Femur (tissue), 1 donor: ENCODE measurements at regions not wholly inside any gene's neighbourhood (a gene's known extent, or its start where the extent isn't known, plus 50 kb on each side); places are given as distances from the start of the nearest gene placed in this dataset.

Experiments used
- DNase-seq: peaks from one replicate; pipeline ENCODE4 v3.0.0-alpha.2; 2017

DNA sequence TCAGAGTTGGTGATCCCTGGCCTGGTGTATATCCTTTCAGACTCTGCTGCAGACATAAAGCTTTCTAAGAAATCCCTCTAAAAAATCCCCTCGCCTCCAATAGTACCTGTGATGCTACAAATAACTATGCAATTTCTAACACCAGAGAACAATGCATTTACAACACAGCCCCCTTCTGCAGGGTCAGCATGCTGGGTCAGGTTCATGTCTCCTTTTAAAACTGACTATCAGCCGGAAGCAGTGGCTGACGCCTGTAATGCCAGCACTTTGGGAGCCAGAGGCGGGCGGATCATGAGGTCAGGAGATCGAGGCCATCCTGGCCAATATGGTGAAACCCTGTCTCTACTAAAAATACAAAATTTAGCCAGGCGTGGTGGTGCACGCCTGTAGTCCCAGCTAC, 77.0 kb upstream of the SPATA12 start:
- DNase-seq, result no peak

DNA sequence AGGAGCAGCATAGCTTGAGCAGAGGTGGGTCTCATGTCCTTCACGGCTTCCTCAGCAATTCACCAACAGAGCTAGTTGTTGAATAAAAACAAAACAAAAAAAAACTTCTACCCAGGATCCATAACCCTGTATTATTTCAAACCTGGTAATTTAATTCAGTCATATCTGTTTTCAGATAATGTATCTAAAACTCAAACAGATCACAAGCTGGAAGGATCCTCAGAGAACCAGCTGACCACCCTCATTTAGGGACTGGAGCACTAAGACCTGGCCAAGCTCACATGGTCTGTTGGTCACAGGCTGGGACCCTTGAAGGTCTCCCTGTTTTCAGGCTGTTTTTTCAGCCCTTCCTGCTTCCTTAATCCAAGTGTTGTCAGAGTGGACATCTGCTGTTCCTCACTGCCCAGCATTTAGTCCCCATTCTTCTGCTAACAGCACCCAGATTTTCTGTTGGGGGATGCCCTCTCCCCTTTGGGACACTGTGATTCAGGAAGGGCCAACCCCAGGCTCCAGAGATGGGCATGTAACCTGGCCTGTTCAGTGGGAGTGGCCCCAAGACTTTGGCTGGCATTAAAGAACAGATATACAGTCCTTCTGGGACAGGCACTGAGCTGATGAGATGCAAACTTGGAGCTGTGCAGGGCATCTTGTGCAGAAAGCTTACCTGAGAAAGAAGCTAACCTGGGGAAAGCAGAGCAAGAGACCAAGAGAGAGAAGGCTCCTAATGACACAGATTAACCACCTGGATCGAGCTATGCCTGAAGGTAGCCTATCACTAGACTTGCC, 78.8 kb upstream of the SPATA12 start:
- DNase-seq, result no peak

DNA sequence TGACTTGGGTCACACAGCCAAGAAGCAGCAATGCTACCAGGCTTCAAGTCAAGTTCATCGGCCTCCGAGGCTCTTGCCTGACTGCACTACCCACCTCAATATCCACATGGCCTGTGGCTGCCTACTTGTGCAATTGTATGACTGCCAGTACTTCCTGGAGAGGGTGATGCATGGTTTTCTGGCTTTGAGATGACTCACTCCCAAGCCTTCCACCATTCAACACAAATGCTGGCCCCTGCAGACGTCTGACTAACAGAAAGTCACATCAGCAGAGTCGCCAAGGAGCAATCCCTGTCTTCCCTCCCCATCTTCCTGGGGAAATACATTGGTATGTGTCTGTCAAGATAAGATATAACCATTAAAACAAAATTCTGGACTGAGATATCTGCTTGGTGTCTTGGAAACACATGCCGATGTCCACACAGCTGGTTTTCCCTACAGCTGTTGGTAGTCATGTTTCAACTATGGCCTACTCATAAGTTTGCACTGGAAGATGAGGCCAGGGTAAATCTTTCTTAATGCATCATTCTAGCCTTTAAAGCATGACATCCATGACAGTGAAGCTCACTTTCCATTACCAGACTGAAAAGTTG, 79.6 kb upstream of the SPATA12 start:
- peak; percentile 48 for DNase-seq

DNA sequence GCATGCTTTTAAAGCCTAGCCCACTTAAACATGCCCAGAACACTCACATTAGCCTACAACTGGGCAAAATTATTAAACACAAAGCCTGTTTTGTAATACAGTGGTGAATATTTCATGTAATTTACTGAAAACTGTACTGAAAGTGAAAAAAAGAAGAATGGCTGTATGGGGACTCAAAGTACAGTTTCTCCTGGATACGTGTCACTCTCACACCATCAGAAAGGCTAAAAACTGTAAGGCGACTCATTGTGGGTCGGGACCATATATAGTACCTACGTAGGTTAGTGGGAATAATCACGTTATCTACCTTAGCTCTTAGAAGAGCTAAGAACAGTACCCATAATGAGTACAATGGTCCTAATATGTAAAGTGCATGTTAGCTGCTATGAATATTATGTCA, 80.2 kb upstream of the SPATA12 start:
- DNase-seq, result no peak

DNA sequence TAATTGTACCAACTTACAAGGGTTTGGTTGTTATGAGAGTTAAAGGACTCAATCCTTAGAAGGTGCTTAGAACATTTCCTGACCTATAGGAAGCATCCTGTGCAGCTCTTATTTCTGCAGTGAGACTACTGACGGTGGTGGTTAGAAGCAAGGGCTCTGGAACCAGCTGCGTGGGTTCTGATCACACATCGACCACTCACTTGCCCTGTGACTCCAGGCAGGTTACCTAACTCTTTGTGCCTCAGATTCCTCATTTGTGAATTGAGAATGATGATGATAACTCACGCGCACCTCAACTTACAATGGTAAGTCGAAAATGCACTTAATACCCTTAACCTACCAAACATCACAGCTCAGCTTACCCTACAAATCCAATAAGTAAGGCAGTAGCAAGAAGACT, 80.7 kb upstream of the SPATA12 start:
- DNase-seq, result no peak

DNA sequence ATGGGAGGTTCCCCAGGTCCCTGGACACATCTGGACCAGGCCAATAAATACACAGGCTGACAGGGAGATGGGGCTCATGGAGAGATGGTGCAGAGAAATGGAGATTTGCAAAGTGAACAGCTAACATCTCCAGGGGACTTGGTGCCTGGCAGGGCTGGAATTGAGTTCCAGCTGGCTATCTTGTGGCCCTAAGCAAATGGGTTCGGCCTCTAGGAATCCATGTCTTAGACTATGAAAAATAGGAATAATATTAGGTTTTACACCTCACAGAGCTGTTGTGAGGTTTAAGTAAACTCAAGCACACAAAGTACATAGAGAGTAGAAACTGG, 82.9 kb upstream of the SPATA12 start:
- DNase-seq, result no peak

DNA sequence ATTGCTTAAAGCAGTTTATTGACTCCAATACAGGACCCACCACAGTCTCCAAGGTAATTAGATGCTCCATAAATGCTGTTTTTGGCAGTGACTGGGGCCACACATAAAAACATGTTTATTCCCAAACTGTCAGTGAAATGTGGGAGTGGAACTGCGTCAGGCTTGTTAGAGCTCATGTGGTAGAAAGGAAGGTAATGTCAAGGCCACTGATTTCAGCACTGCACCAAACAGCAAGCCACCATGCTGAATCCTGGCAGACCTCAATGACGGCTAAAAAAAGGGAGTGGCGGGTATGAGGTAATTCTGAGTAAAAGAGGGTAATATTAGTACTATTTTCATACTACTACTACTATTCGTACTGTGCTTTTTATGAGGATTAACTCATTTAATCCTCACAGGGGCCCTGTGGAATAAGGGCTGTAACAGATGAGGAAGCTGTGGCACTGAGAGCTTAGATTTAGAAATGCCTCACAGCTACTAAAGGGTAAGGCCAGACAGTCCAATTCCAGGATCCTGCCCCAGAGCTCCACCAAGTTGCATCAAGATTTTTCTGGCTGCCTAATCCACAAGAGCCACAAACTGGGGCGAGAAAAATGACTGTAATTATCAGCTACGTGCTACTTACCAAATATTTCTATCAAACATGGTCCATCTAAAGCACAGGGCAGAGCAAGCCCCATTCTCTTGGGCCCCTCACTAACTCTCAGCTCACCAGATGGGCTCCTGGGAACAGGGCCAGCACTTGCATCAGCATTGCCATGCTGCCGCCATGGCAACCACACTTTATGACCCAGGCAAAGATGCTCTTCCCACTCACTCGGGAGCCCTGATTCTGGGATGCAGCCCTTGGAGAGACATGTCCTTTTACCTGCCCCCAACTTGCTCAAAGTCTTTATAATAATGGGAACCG, 83.6 kb upstream of the SPATA12 start:
- DNase-seq, result peak; percentile 69

DNA sequence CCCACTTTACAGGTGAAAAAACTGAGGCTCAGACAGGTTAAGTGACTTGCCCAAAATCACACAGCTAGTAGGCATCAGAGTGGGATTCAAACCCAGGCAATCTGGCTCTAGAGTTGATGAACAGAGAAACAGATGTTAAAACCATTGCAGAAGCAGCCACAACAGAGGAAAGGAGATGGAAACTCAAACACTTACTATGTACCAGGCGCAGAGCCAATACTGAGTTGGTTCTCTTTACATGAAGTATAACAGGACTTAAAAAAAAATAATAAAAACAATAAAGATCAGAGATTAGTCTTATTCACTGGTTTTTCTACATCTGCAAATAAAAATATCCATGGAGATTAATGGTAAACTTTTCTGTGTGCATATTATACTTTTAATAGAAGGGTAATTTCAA, 84.9 kb upstream of the SPATA12 start:
- DNase-seq, result no peak

DNA sequence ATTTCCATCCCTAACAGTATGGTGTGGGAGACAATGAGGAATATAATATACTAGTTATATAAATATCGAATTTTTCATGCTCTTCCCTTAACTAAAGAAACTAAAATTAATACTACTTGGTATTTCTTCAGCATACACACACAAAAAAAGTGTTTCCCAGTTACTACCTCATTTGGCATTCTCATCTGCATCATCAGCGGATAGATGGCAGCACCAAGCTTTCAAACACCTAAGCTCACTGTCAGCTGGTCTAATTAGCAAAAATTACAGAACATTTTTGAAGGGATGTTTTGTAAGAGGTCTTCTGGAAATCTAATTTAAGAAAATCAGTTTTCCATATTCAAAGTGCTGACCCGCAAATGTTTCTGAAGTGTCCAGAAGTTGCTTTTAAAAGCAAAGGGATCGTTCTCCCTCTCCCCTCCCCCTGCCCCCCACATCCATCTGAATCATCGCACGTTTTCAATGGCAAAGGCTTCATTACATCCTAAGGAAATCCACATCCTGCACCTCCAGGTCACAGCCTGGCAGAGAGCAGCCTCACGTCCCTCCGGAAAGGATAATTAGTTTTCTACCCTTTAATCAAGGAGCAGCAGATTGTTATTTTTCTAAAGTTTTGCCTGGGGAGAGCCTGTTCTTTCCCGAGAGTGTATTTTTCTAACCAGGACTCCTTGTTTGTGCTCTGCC, 86.1 kb upstream of the SPATA12 start:
- no peak for DNase-seq

DNA sequence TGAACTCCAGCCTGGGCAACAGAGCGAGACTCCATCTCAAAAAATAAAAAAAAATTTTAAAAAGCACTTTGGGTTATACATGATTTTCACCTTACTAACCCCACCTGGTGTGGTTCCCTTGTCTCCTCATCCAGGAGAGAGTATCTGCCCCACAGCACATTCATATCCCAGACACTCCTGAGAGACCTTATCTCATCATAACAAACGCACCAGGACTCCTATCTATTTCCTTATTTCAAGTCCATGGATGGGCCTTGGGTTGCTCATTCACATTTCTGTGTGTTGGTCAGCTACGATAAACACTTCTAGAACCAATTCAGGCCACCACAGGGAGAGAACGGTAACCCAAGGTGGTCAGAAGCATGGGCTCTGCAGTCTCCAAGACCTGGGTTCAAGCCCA, 88.6 kb upstream of the SPATA12 start:
- DNase-seq, result no peak

DNA sequence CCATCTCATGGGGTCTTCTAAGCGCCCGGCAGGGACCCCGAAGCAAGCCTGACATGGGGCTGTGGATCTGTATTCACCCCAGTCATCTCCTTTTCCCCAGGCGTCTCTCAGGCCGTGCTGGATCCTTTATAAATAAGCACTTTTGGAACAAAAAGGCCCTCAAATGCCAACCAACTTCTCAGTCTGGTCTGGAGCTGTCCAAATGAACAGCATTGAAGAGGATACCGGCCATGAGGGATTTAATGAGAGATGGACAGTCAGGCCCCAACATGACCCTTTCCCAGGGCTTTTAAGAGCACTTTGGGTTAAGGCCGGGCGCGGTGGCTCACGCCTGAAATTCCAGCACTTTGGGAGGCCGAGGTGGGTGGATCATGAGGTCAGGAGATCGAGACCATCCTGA, 89.2 kb upstream of the SPATA12 start:
- DNase-seq, result no peak

DNA sequence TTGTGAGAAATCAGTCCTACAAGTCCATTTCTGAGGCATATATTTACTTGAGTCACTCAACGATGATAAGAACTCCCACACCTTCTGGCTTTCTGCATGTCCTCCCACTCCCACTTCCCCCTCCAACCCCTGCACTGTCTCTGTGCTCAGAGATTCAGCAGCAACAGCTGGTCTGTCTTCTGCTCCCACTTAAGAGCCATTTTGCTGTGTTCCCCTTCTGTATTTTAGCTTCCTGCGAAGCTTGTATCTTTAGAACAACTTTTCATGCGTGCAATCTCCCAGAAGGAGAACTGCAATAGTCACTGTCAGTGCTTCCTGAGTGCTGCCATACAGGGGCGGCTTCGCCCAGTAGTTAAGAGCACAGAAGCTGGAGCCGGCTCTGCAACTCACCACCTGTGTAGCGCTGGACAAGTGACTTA, 90.0 kb upstream of the SPATA12 start:
- no peak for DNase-seq

DNA sequence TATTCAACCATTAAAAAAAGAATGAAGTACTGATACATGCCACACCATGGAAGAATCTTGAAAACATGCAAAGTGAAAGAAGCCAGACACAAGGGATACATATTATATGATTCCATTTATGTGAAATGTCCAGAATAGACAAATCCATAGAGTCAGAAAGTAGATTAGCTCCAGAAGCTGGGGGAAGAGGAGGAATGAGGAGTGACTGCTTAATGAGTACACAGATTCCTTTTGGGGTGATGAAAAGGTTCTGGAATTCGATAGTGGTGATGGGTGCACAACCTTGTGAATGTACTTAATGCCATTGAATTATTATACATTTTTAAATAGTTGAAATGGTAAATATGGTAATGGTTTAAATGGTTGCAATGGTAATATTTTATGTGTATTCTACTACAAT, 90.6 kb upstream of the SPATA12 start:
- no peak for DNase-seq

DNA sequence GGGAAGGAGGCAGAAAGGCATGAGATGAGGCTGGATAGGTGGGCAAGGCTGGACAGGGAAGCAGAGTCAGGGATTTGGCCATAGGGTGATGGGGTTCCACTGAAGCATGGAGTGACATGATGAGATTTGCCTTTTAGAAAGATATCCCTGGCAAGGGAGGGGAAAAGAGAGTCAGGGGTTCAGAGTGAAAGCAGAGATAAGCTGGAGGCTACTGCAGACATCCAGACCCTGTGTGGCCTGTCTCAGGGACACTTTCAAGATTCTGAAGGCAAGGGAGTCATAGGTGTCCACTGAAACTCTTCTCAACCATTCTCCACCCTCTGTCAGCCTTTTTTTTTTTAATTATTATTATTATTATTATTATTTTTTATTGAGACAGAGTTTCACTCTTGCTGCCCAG, 94.0 kb upstream of the SPATA12 start:
- no peak for DNase-seq

DNA sequence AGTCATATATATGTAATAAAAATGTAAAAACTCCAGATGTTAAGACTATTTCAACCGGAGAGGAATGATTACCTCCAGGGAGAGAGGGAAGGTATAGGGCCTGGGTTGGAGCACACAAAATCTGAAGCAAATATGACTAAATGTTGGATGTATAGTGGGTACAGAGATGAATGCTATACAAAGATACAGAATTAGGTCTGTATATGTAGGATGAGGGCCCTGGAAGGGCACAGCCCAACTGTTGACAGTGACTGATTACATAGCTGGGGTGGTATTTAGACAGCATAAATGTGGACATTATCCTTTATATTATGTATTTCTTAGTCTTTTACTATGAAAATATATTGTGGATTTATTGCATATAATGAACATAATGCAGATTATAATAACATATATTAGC, 94.4 kb upstream of the SPATA12 start:
- DNase-seq, result no peak

DNA sequence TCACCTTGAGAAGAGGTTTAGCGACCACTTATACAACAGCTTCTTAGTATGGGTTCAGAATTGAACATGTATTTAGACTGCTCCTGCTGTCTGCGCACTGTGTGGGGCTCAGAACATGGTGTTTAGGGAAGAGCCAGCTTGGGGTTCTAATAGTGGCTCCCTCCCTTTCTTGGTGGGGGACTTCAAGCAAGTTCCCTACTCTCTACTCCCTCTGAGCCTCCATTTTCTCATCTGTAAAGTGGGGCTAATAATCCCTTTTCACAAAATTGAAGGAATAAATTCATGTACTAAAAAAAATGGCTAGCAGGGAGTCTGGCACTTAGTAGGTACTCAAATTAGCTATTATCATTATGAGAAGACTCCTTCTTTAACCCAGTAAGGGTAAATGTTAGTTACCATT, 97.5 kb upstream of the SPATA12 start:
- no peak for DNase-seq

DNA sequence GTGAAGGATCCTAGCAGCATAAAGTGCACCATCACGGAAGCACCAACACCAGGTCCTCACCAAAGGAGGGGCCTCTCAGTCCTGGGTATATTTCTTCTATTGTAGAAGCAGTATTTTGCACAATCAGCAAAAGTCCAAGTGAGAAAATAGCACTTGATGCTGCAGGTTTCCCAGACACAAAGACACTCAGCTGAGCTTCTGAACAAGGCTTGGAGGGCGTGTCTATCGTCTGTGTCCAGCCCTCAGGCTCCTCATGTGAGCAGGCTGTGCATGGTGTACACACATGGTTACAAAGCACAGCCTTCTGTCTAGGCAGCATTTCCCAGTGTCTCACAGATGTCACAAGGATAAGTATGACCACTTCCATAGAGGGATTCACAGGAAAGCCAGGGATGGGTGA, 98.3 kb upstream of the SPATA12 start:
- no peak for DNase-seq

DNA sequence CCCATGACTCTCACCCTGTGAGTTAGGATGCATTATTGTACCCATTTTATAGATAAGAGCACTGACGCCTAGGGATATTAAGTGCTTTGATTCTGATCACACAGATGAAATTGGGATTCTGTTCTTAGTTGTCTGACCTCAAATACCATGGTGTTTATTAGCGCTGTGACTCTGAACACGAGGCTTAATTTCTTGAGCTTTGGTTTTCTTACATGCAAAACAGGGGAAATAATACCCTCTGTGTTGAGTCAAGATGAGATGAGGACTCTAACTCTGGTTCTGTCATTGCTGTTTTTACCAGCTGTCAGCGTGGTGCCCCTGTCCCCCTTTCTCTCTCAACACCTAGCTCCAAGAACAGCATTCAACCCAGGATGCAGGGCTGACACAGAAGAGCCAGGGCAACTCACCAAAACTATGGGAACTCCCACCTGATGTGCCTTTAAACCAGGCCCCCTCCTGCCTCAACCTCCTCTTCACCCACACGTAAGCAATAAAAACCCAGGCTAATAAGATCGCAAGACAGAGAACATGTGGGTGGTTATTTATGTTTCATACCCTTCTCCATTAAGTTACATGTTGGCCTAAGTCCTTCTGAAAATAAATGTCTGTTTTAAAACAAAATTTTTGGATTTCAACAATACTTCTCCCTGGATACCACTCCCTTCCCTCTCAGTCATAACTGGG, 100.1 kb upstream of the SPATA12 start:
- no peak for DNase-seq

DNA sequence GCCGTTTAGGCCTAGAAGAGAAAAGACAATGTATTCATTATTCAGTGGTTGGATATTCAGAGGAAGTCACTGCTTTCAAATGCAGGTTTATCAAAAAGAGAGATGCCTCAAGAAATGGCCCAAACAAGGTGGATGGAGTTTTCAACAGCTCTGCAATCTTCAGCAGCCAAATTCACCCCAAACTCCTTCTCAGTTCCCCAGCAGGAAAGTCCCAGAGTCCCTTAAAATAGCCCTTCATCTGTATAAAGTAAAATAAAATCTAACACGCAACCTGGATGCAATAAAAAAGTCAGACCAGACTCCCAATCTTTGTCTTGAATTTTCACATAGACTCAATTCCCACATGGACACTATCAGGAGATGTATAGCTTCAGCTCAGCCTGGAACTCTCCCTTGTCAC, 101.6 kb upstream of the SPATA12 start:
- DNase-seq, result no peak

DNA sequence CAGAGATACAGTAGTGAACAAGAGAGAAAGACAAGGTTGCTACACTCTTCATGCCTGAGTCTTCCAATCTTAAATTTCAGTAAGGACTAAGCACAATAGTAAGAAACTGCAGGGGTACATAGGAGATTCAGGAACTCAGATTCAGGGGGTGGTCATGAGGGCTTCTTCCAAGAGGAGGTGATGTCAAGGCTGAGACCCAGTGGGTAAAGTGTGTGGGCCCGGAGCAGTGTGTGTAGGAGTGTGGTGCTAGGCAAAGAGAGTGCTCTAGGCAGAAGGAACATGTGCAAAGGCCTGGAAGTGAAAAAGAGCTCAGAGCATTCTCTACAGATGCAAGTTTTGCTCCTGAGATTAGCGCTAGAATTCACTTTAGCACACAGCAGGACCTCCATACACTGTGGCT, 102.9 kb upstream of the SPATA12 start:
- no peak for DNase-seq

DNA sequence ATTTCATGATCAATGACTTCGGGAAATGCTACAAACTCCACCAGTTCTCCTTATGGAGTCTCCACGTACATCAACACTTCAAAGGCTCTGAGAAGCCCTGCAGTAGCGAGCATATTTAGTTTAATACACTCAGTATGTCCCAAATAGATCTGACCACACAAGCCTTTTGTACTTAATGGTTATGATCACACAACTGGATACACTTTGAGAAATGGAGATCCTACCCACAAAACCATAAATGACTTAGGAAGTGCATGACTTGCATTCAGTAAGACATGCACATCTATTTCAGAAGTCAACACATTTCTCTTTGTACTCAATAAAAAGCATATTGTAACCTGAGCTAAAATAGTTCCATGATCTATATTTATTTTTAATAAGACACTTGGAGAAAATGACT, 103.6 kb upstream of the SPATA12 start:
- DNase-seq, result no peak

DNA sequence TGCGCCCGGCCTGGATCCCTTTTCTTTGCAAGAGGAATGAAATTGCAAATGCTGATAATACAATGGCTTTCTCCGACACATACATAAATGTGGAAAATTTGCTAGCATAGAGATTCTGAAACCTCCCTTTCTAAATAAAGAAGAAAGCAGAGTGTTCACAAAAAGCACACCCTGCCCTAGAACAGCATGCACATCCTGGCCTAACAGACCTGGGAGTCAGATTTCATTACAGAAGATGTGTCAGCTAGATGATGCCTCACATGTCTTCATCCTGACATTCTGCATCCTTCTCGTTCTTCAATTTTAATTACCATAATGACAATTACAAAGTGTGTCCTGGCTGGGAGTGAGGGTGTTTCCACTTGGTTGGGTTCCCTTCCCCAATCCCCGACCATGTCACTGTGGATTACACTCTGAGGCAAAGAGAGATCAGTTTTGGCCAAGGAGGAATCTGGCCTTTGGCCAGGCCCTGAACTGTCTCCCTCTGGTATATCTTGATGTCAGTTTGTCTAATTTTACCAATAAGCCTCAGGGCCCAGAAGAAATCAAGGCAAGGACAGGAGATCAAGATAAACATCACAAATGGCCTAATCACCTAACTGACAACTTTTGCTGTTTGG, 104.9 kb upstream of the SPATA12 start:
- no peak for DNase-seq
